ENCODE measurements at regions not wholly inside any gene's neighbourhood (a gene's known extent, or its start where the extent isn't known, plus 50 kb on each side); places are given as distances from the start of the nearest gene placed in this dataset.
"Not testable (repeated sequence)": the region's sequence is repeated elsewhere in the genome, so short reads cannot be mapped to it uniquely, and the experiment has no call there.

- TF ChIP-seq, protein P1, sequence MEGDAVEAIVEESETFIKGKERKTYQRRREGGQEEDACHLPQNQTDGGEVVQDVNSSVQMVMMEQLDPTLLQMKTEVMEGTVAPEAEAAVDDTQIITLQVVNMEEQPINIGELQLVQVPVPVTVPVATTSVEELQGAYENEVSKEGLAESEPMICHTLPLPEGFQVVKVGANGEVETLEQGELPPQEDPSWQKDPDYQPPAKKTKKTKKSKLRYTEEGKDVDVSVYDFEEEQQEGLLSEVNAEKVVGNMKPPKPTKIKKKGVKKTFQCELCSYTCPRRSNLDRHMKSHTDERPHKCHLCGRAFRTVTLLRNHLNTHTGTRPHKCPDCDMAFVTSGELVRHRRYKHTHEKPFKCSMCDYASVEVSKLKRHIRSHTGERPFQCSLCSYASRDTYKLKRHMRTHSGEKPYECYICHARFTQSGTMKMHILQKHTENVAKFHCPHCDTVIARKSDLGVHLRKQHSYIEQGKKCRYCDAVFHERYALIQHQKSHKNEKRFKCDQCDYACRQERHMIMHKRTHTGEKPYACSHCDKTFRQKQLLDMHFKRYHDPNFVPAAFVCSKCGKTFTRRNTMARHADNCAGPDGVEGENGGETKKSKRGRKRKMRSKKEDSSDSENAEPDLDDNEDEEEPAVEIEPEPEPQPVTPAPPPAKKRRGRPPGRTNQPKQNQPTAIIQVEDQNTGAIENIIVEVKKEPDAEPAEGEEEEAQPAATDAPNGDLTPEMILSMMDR (IDR thresholded peaks at IDR 0.05): not testable (repeated sequence)
- TF ChIP-seq POLR2A (IDR thresholded peaks at IDR 0.05): not testable (repeated sequence)
These were observed 73.4 kb upstream of the ABI1 start for GRCh38 chr10:26934190-26934589.
